GM18867 (cell line): ENCODE measurements at regions not wholly inside any gene's neighbourhood (a gene's known extent, or its start where the extent isn't known, plus 50 kb on each side); places are given as distances from the start of the nearest gene placed in this dataset.
"Not testable (repeated sequence)": the region's sequence is repeated elsewhere in the genome, so short reads cannot be mapped to it uniquely, and the experiment has no call there.

ENCODE experiments used
- ATAC-seq: cut with Tn5 transposase; IDR thresholded peaks from one replicate; pipeline ENCODE4 v1.9.1; 2021; ENCODE audit warnings: mild to moderate bottlenecking, moderate library complexity; ENCODE audit not compliant: unreplicated experiment

- no peak for ATAC-seq
These were observed 110.4 kb downstream of the RIN2 start for GRCh38 chr20:19868441-19868840.

DNA sequence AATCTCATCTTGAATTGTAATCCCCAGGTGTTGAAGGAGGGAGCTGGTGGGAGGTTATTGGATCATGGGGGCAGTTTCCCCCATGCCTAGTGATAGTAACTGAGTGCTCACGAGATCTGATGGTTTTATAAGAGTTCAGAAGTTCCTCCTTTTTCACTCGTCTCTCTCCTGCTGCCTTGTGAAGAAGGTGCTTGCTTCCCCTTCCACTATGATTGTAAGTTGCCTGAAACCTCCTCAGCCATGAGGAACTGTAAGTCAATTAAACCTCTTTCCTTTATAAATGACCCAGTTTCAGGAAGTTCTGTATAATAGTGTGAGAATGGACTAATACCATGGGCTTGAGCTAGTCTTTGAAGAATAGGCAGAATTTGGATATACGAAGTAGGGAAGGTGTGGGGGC, 113.9 kb downstream of the RIN2 start:
- ATAC-seq, result no peak

GRCh38 chr20:19874040-19874727, 116.1 kb downstream of the RIN2 start:
- ATAC-seq, result no peak

- no peak for ATAC-seq
These were observed 117.5 kb downstream of the RIN2 start for GRCh38 chr20:19875376-19876221.

GRCh38 chr20:19876828-19877460, 118.9 kb downstream of the RIN2 start:
- ATAC-seq, result no peak

DNA sequence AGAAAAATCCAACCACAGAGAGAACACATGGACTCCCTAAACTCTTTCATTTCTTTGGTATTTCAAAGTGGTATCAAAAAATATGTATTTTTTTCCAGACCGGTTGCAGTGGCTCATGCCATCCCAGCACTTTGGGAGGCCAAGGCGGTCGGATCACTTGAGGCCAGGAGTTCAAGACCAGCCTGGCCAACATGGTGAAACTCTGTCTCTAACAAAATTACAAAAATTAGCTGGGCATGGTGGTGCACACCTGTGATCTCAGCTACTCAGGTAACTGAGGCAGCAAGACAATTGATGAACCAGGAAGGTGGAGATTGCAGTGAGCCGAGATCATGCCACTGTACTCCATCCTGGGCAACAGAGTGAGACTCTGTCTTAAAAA, 121.8 kb downstream of the RIN2 start:
- ATAC-seq, result not testable (repeated sequence)

- ATAC-seq, result no peak
These were observed 122.4 kb downstream of the RIN2 start for GRCh38 chr20:19880256-19881079.

GRCh38 chr20:19881080-19881840, 123.2 kb downstream of the RIN2 start:
- ATAC-seq, result no peak

GRCh38 chr20:19881990-19882389, 123.9 kb downstream of the RIN2 start:
- no peak for ATAC-seq

GRCh38 chr20:19882446-19882845, 124.4 kb downstream of the RIN2 start:
- ATAC-seq, result no peak

DNA sequence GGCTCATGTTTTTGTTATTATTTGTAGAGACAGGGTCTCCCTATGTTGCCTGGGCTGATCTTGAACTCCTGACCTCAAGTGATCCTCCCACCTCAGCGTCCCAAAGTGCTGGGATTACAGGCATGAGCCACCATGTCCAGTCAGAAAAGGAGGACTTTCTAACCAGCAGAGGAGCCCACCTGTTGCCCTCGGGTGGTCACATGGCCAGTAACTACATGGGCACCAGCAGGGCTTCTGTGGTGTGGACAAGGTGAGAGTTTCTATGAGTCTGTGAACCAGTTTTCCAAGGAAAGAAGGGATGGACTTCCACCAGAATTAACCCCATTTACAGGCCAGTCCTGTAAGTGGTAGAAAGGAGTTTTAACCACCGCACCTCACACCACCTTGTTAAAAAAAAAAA, 125.4 kb downstream of the RIN2 start:
- no peak for ATAC-seq

GRCh38 chr20:19885594-19885938, 127.5 kb downstream of the RIN2 start:
- no peak for ATAC-seq

DNA sequence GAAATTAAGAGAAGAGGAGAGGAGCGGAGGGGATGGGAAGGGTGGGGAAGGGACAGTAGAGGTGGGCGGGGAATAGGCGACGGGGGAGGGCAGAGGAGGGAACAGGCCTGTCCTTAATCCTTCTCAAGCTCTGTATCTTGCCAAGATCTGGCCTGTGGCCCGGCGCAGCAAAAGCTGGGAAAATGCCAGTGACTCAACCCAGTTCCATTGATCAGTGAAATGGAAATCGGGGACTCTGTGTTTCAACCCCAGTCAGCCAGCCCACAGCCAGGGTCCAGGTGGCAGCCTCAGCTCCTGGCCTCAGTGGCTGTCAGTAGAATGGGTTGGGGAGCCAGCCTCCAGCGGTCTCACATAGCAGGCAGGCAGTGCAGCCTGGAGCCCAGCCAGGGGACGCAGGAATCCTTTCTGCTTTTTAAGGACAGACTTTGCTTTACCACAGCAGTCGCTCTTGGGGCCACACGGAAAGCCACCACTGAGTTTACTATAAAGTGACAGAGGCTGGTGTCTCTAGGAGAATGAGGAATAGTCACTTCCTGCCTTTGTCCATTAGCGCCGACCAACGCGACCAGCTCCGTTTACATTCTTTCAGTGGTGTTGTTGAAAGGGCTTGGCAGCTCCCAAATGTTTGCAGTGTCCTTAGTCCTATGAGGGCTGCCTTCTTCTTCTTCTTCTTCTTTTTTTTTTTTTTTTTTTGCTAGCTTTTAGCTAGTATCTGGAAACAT, 128.0 kb downstream of the RIN2 start:
- no peak for ATAC-seq

- no peak for ATAC-seq
These were observed 128.7 kb downstream of the RIN2 start for GRCh38 chr20:19886661-19887288.

- ATAC-seq, result no peak
These were observed 129.4 kb upstream of the NAA20 start for GRCh38 chr20:19887556-19888268.

DNA sequence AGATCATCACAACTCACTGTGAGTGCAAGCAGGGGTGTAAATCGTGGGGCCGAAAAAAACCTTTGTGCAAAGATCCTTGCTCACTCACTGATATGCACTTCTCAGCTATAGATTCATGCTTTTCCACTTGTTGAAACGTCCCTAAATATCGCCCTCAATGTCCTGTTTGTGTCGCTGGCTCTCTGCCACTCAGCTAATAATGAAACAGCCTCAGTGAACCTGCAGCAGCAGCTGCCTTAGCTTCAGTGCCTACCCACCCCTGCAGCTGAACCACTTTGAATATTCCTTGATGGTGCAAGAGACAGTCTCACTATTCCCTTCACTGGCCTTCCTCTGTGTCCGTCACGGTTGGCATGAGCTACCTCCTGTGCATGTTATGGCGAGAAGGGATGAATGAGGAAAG, 128.9 kb upstream of the NAA20 start:
- ATAC-seq, result no peak

DNA sequence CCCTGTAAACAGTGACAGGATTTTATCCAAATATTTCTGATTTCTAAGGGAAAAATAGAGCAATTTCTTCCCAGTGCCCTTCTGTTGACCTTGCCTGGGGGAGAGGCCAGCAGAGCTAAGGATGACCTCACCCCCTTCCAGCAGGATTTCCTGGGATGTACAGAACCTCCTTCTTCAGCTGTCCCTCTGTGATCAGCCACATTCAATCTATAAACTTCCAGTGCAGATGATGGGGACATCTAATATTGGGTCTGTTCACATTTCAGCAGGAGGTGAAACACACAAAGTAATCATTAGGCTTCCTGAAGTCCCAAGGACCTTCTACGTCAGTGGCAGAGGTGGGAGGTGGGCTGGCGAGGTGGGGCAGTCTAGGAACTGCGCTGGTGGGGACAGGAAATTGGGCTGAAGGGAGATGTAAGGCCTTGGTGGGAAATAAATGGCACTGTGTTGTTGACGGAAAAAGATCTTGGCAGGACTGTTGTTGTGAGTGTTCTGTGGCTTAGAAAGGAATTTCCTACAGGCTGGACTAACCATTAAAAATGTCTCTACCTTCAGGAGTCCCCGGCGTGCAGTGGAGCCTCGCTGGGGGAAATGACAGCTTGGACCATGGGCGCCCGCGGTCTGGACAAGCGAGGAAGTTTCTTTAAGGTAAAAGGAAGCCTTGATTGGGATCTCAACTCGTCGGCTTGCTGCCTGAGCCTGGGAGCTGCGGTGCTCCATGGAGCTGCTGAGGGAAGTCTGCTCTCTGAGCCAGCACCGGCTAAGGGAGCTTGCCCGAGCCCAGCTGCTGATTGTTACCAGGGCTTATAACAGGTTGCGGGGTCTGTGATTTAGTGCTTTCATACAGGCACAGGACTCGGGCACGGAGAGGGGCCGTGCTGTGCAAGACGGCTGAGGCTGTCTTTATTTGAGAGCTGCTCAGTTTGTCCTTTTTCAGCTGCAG, 127.9 kb upstream of the NAA20 start:
- ATAC-seq, result no peak
